ENCODE measurements at regions not wholly inside any gene's neighbourhood (a gene's known extent, or its start where the extent isn't known, plus 50 kb on each side); places are given as distances from the start of the nearest gene placed in this dataset.

DNA sequence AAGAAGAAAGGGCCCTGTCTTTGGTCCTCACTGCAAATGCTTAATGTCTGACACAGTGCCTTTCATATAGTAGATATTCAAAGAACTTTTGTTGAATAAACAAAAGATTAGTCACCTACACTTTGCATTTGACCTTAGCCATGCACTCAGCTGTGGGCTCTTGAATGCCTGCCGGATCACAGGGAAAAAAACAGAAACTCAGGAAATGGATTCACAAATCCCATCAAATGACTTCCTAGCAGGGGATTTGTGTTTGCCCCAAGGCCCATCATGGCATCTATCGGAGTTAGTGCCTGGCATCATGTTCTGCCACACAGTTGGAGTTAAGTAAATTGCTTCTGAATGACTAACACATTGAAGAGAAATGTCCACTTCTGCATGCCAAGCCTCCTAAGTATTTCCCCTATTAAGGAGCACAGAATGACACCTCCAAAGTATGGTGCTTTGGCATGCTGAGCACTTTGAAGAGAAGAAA, 72.3 kb upstream of the DST start (continued):
- TF ChIP-seq, protein P1, sequence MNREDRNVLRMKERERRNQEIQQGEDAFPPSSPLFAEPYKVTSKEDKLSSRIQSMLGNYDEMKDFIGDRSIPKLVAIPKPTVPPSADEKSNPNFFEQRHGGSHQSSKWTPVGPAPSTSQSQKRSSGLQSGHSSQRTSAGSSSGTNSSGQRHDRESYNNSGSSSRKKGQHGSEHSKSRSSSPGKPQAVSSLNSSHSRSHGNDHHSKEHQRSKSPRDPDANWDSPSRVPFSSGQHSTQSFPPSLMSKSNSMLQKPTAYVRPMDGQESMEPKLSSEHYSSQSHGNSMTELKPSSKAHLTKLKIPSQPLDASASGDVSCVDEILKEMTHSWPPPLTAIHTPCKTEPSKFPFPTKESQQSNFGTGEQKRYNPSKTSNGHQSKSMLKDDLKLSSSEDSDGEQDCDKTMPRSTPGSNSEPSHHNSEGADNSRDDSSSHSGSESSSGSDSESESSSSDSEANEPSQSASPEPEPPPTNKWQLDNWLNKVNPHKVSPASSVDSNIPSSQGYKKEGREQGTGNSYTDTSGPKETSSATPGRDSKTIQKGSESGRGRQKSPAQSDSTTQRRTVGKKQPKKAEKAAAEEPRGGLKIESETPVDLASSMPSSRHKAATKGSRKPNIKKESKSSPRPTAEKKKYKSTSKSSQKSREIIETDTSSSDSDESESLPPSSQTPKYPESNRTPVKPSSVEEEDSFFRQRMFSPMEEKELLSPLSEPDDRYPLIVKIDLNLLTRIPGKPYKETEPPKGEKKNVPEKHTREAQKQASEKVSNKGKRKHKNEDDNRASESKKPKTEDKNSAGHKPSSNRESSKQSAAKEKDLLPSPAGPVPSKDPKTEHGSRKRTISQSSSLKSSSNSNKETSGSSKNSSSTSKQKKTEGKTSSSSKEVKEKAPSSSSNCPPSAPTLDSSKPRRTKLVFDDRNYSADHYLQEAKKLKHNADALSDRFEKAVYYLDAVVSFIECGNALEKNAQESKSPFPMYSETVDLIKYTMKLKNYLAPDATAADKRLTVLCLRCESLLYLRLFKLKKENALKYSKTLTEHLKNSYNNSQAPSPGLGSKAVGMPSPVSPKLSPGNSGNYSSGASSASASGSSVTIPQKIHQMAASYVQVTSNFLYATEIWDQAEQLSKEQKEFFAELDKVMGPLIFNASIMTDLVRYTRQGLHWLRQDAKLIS (CRISPR knock-in tag; IDR thresholded peaks at IDR 0.05), result no peak
- TF ChIP-seq, protein P2, sequence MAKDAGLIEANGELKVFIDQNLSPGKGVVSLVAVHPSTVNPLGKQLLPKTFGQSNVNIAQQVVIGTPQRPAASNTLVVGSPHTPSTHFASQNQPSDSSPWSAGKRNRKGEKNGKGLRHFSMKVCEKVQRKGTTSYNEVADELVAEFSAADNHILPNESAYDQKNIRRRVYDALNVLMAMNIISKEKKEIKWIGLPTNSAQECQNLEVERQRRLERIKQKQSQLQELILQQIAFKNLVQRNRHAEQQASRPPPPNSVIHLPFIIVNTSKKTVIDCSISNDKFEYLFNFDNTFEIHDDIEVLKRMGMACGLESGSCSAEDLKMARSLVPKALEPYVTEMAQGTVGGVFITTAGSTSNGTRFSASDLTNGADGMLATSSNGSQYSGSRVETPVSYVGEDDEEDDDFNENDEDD (CRISPR knock-in tag; IDR thresholded peaks at IDR 0.05; ENCODE audit: borderline replicate concordance), result no peak
- TF ChIP-seq, protein P3, sequence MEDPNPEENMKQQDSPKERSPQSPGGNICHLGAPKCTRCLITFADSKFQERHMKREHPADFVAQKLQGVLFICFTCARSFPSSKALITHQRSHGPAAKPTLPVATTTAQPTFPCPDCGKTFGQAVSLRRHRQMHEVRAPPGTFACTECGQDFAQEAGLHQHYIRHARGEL (CRISPR knock-in tag; IDR thresholded peaks at IDR 0.05), result no peak
- TF ChIP-seq XBP1 (CRISPR knock-in tag; IDR thresholded peaks at IDR 0.05), result no peak
- peak; percentile 50; the same call in 1 of the 2 replicates for TF ChIP-seq PITX1 (CRISPR knock-in tag; IDR thresholded peaks at IDR 0.05)
- TF ChIP-seq ZNF335 (CRISPR knock-in tag; IDR thresholded peaks at IDR 0.05), result no peak
- no peak for TF ChIP-seq NBN (conservative IDR thresholded peaks at IDR 0.05)
- TF ChIP-seq TARDBP (CRISPR knock-in tag; IDR thresholded peaks at IDR 0.05), result peak; percentile 47; the same call in 1 of the 2 replicates
- no peak for TF ChIP-seq KLF15 (CRISPR knock-in tag; IDR thresholded peaks at IDR 0.05; ENCODE audit: borderline replicate concordance)
- TF ChIP-seq, protein P4, sequence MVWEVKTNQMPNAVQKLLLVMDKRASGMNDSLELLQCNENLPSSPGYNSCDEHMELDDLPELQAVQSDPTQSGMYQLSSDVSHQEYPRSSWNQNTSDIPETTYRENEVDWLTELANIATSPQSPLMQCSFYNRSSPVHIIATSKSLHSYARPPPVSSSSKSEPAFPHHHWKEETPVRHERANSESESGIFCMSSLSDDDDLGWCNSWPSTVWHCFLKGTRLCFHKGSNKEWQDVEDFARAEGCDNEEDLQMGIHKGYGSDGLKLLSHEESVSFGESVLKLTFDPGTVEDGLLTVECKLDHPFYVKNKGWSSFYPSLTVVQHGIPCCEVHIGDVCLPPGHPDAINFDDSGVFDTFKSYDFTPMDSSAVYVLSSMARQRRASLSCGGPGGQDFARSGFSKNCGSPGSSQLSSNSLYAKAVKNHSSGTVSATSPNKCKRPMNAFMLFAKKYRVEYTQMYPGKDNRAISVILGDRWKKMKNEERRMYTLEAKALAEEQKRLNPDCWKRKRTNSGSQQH (CRISPR knock-in tag; IDR thresholded peaks at IDR 0.05; ENCODE audit: low read depth), result no peak
- TF ChIP-seq HIVEP1 (CRISPR knock-in tag; IDR thresholded peaks at IDR 0.05), result no peak
- TF ChIP-seq KLF6 (CRISPR knock-in tag; IDR thresholded peaks at IDR 0.05), result no peak
- TF ChIP-seq POLR2G (IDR thresholded peaks at IDR 0.05; ENCODE audit: low read depth, low read length), result no peak
- TF ChIP-seq PRMT3 (CRISPR knock-in tag; IDR thresholded peaks at IDR 0.05; ENCODE audit: borderline replicate concordance, low read depth), result no peak
- no peak for TF ChIP-seq ZNF124 (CRISPR knock-in tag; IDR thresholded peaks at IDR 0.05)
- TF ChIP-seq SMYD3 (CRISPR knock-in tag; IDR thresholded peaks at IDR 0.05), result no peak
- TF ChIP-seq MXI1 (IDR thresholded peaks at IDR 0.05; ENCODE audit: borderline replicate concordance, low read depth, low read length), result no peak
- TF ChIP-seq ZFX (CRISPR knock-in tag; IDR thresholded peaks at IDR 0.05; ENCODE audit: low read depth), result no peak
- TF ChIP-seq ZNF788 (CRISPR knock-in tag; IDR thresholded peaks at IDR 0.05; ENCODE audit: borderline replicate concordance), result no peak
- TF ChIP-seq, protein P5, sequence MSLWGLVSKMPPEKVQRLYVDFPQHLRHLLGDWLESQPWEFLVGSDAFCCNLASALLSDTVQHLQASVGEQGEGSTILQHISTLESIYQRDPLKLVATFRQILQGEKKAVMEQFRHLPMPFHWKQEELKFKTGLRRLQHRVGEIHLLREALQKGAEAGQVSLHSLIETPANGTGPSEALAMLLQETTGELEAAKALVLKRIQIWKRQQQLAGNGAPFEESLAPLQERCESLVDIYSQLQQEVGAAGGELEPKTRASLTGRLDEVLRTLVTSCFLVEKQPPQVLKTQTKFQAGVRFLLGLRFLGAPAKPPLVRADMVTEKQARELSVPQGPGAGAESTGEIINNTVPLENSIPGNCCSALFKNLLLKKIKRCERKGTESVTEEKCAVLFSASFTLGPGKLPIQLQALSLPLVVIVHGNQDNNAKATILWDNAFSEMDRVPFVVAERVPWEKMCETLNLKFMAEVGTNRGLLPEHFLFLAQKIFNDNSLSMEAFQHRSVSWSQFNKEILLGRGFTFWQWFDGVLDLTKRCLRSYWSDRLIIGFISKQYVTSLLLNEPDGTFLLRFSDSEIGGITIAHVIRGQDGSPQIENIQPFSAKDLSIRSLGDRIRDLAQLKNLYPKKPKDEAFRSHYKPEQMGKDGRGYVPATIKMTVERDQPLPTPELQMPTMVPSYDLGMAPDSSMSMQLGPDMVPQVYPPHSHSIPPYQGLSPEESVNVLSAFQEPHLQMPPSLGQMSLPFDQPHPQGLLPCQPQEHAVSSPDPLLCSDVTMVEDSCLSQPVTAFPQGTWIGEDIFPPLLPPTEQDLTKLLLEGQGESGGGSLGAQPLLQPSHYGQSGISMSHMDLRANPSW (CRISPR knock-in tag; IDR thresholded peaks at IDR 0.05; ENCODE audit: borderline replicate concordance), result no peak

Data from HepG2 (cell line).